Natural killer cell treated with Interleukin-12 subunit alpha and Interleukin-12 subunit beta and Interleukin-15 and Interleukin-18, amount 100 ng/mL, for 72 hours (primary cell): ENCODE measurements at regions not wholly inside any gene's neighbourhood (a gene's known extent, or its start where the extent isn't known, plus 50 kb on each side); places are given as distances from the start of the nearest gene placed in this dataset.

Experiments
- ATAC-seq, 2 donors: fragments of 150-1000 bp; cut with Tn5 transposase in 1 of 2; sonication (Bioruptor Pico), chemical (Tn5 transposase) in 1 of 2; 2 replicates each; pipeline ENCODE4 v1.10.0; 2021
- DNase-seq: peaks from one replicate; pipeline ENCODE4 v3.0.0; 2022; ENCODE audit warnings: low spot score
- H3K27ac Mint-ChIP-seq, 2 donors: 1 replicate in 1 of 2; 2 replicates in 1 of 2; pipeline ENCODE4 v1.8.0; 2022; ENCODE audit warnings: mixed read lengths in 2 of 2, mild to moderate bottlenecking in 1 of 2, moderate library complexity in 1 of 2
- H3K27me3 Mint-ChIP-seq, 2 donors: 1 replicate in 1 of 2; 2 replicates in 1 of 2; pipeline ENCODE4 v1.8.0; 2022; ENCODE audit warnings: mixed read lengths in 2 of 2
- H3K36me3 Mint-ChIP-seq: one replicate; pipeline ENCODE4 v1.8.0; 2022; ENCODE audit warnings: mixed read lengths
- H3K4me1 Mint-ChIP-seq, 2 donors: 1 replicate in 1 of 2; 2 replicates in 1 of 2; pipeline ENCODE4 v1.8.0; 2022; ENCODE audit warnings: low read depth in 2 of 2, mixed read lengths in 2 of 2, mild to moderate bottlenecking in 1 of 2
- H3K4me3 Mint-ChIP-seq: one replicate; pipeline ENCODE4 v1.8.0; 2022; ENCODE audit warnings: mixed read lengths
- H3K9me3 Mint-ChIP-seq: 2 replicates; pipeline ENCODE4 v1.8.0; 2022; ENCODE audit warnings: mixed read lengths

DNA sequence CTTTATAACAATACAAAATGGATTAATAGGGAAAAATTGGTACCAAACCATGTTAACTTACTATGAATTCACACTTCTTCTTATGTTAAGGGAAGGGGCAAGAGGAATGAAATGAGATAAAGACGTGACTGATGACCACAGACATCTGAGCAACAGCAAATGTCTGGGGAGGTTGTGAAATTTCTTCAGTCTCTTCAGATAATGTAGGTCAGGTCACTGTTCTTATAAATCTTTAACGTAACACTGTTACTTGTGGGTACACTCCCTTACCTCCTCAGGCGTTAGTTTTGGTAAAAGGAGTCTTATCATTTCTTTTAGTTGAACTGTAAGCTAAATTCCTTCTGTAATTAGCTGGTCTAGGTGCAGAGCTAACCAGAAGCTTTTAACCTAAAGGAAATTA, 405.0 kb upstream of the LRFN5 start:
- Mint-ChIP-seq H3K27ac (no peak overlapping the region), H3K4me3 (no peak overlapping the region), H3K9me3 (peaks cover 8% of the 10 kb centered on the region), H3K27me3 (no peaks in the 10 kb centered on the region), H3K4me1 (no peaks in the 10 kb centered on the region), H3K36me3 (no peaks in the 10 kb centered on the region)
- DNase-seq: no peak
- ATAC-seq: no peak

DNA sequence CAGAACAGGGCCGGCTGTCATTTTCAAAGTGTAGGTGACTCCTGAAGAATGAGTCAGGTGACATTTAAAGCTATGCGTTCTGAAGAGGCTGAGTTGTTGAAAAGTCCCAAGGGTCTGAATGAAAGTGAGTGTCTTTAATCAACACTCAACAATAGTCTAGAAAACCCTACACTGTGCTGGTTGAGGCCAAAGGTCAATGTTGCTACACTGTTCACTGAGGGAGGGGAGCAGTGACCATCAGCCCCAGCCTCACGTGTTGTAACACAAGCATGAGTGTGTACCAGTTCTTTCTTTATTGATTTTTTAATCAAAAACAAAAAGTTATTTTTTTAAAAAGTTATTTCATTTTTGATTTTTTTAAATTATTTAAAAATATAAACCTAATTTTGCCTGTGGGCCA, 418.8 kb upstream of the LRFN5 start:
- Mint-ChIP-seq H3K27ac (no peak overlapping the region), H3K27me3 (no peaks in the 10 kb centered on the region), H3K4me1 (no peaks in the 10 kb centered on the region), H3K36me3 (peaks cover 10% of the 10 kb centered on the region), H3K9me3 (peaks cover 14% of the 10 kb centered on the region), H3K4me3 (no peak overlapping the region)
- DNase-seq (no peak), ATAC-seq (no peak)

DNA sequence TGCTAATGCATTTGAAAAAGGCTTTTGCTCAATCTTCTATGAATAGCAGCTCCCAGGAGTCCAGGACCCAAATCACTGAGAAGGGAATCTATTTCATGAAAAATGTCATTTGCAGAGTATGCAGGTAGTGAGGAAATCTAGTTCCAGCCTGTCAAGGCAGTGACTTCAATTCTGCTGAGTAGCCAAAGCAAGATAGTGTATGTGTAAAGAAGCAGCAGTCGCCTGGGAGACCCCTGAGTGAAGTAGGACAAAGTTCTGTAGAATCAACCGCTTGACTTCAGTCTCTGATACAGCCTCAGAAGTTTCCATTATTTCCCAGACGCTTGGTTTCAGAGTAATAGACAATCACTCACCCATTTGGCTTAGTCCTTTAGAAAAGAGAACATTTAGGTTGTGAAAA, 435.6 kb upstream of the LRFN5 start:
- no peaks in the 10 kb centered on the region for H3K27me3 Mint-ChIP-seq
- peaks cover 7% of the 10 kb centered on the region for H3K9me3 Mint-ChIP-seq
- no peak overlapping the region for H3K27ac Mint-ChIP-seq
- no peak overlapping the region for H3K4me3 Mint-ChIP-seq
- peaks cover 9% of the 10 kb centered on the region for H3K36me3 Mint-ChIP-seq
- ATAC-seq (no peak), DNase-seq (no peak)
- no peaks in the 10 kb centered on the region for H3K4me1 Mint-ChIP-seq

GRCh38 chr14:41167040-41167439, 439.6 kb upstream of the LRFN5 start:
- Mint-ChIP-seq H3K4me3 (no peak overlapping the region), H3K27ac (no peak overlapping the region), H3K27me3 (no peaks in the 10 kb centered on the region), H3K36me3 (peaks cover 4% of the 10 kb centered on the region), H3K9me3 (peaks cover 3% of the 10 kb centered on the region), H3K4me1 (no peaks in the 10 kb centered on the region)
- no peak for DNase-seq
- ATAC-seq: no peak

GRCh38 chr14:41154143-41154807, 452.4 kb upstream of the LRFN5 start:
- Mint-ChIP-seq H3K27me3 (no peaks in the 10 kb centered on the region), H3K9me3 (peaks cover 7% of the 10 kb centered on the region)
- ATAC-seq: no peak

GRCh38 chr14:41146391-41146790, 460.3 kb upstream of the LRFN5 start:
- H3K36me3 Mint-ChIP-seq: no peaks in the 10 kb centered on the region
- H3K4me1 Mint-ChIP-seq: no peaks in the 10 kb centered on the region
- no peak for DNase-seq
- ATAC-seq: no peak
- no peak overlapping the region for H3K4me3 Mint-ChIP-seq
- H3K27ac Mint-ChIP-seq: no peak overlapping the region
- no peaks in the 10 kb centered on the region for H3K27me3 Mint-ChIP-seq
- peaks cover under 1% of the 10 kb centered on the region for H3K9me3 Mint-ChIP-seq

More at GRCh38 chr14:41154143-41154807, 452.4 kb upstream of the LRFN5 start:
- Mint-ChIP-seq H3K27ac (no peak overlapping the region), H3K4me3 (no peak overlapping the region), H3K4me1 (no peaks in the 10 kb centered on the region), H3K36me3 (no peaks in the 10 kb centered on the region)
- DNase-seq: no peak

DNA sequence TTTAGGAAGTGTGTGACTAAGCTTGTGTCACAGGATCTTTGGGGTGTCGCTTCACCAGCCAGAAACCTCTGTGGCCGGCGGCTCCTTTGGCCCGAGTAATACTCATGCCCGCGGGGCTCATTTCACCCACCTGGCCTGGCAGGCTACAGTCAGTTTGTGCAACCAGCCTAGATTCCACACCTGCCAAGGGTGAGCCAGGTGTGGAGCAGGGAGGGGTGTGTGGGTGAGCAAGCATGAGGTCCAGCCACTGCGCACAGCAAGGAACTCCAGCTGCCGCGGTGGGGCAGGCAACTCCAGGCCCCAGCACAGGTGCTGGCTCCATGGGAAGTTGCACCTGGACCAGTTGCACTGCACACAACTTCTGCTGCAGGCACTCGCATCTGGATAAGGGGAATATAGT, 462.3 kb upstream of the LRFN5 start:
- no peak overlapping the region for H3K27ac Mint-ChIP-seq
- H3K9me3 Mint-ChIP-seq: no peaks in the 10 kb centered on the region
- no peaks in the 10 kb centered on the region for H3K27me3 Mint-ChIP-seq
- no peak overlapping the region for H3K4me3 Mint-ChIP-seq
- no peak for DNase-seq
- no peaks in the 10 kb centered on the region for H3K36me3 Mint-ChIP-seq
- ATAC-seq: no peak
- no peaks in the 10 kb centered on the region for H3K4me1 Mint-ChIP-seq

DNA sequence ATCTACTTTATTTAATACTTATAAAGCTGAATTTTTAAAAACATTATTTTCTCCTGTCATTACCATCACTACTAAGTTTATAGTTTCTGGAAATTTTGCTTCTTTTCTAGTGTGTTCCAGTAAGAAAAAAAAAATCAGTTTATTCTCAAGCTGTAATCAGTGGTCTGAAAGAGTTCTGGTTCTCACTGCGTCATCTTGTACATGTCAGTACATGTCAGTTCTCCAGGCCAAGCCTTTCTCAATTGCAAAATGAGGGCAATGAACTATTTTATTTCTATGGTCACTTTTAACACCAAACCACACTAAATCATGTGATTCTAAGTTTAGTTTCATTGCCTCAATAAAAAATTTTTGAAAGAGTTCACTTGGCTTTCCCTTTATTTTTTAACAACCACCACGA, 468.9 kb upstream of the LRFN5 start:
- DNase-seq (no peak), ATAC-seq (no peak)
- no peaks in the 10 kb centered on the region for H3K27me3 Mint-ChIP-seq
- no peak overlapping the region for H3K27ac Mint-ChIP-seq
- H3K4me3 Mint-ChIP-seq: no peak overlapping the region
- H3K36me3 Mint-ChIP-seq: no peaks in the 10 kb centered on the region
- no peaks in the 10 kb centered on the region for H3K4me1 Mint-ChIP-seq
- no peaks in the 10 kb centered on the region for H3K9me3 Mint-ChIP-seq

DNA sequence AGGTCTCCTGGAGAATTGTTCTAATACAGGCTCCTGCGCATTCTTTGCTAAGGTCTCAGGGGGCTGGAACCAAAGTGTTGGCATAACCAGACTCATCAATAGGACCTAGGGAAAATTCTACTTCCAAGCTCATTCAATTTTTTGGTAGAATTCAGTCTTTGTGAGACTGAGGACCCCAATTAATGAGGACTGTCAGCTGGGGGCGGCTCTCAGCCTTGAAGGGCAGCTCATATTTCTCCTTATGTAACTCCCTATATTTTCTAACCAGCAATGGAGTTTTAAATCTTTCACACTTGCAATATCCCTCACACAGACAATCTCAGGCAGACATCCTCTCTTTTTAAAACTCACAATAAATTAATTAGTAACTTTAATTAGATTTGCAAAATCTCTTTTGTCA, 476.4 kb upstream of the LRFN5 start:
- Mint-ChIP-seq H3K9me3 (peaks cover 5% of the 10 kb centered on the region), H3K27ac (no peak overlapping the region), H3K27me3 (no peaks in the 10 kb centered on the region), H3K36me3 (no peaks in the 10 kb centered on the region), H3K4me1 (no peaks in the 10 kb centered on the region), H3K4me3 (no peak overlapping the region)
- ATAC-seq (no peak), DNase-seq (no peak)

- no peak for DNase-seq
- no peaks in the 10 kb centered on the region for H3K36me3 Mint-ChIP-seq
- no peak overlapping the region for H3K4me3 Mint-ChIP-seq
- no peak for ATAC-seq
- no peaks in the 10 kb centered on the region for H3K27me3 Mint-ChIP-seq
- H3K9me3 Mint-ChIP-seq: peaks cover 14% of the 10 kb centered on the region
- H3K4me1 Mint-ChIP-seq: no peaks in the 10 kb centered on the region
- H3K27ac Mint-ChIP-seq: no peak overlapping the region
Observed at GRCh38 chr14:41120402-41120801, 486.3 kb upstream of the LRFN5 start.

GRCh38 chr14:41096131-41096530, 510.5 kb upstream of the LRFN5 start:
- no peak overlapping the region for H3K4me3 Mint-ChIP-seq
- DNase-seq (no peak), ATAC-seq (no peak)
- H3K27me3 Mint-ChIP-seq: no peaks in the 10 kb centered on the region
- peaks cover 5% of the 10 kb centered on the region for H3K36me3 Mint-ChIP-seq
- no peak overlapping the region for H3K27ac Mint-ChIP-seq
- peaks cover 6% of the 10 kb centered on the region for H3K9me3 Mint-ChIP-seq
- no peaks in the 10 kb centered on the region for H3K4me1 Mint-ChIP-seq

DNA sequence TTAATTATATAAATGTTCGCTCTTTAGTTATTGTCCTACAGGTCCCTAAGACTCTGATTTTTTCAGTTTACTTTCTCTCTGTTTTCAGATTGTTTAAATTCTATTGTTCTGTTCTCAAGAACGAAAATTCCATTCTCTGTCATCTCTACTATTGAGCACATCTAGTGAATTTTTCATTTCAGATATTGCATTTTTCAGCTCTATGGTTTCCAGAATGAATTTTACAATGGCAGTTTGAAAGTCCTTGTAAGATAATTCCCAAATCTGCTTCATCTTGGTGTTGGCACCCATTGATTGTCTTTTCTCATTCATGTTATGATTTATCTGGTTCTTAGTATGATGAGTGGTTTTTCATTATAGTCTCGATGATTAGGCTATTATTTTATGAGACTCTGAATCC, 519.6 kb upstream of the LRFN5 start:
- Mint-ChIP-seq H3K27ac (no peak overlapping the region), H3K9me3 (peaks cover 16% of the 10 kb centered on the region), H3K4me3 (no peak overlapping the region), H3K27me3 (no peaks in the 10 kb centered on the region), H3K4me1 (no peaks in the 10 kb centered on the region), H3K36me3 (peaks cover 8% of the 10 kb centered on the region)
- DNase-seq (no peak), ATAC-seq (no peak)

DNA sequence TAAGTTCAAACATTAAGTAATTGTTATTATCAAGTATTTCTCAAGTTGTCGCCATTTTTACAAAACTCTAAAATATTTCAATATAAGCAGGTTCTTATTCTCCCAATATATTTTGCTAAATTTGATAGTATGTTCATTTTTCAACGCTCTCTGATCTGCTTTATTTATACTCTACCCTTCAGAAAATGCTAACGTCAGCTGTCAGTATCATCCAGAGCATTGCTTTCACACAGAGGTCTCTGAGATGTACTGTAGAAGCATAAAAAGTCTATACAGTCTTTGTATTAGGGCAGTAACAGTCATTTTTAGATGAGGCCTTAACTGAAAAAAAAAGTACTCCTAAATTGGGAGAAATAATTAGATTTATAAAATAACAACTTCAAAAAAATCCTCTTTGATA, 533.1 kb upstream of the LRFN5 start:
- Mint-ChIP-seq H3K36me3 (no peaks in the 10 kb centered on the region), H3K4me1 (no peaks in the 10 kb centered on the region), H3K27ac (no peak overlapping the region), H3K27me3 (no peaks in the 10 kb centered on the region), H3K9me3 (peaks cover 11% of the 10 kb centered on the region), H3K4me3 (no peak overlapping the region)
- ATAC-seq: no peak
- no peak for DNase-seq

DNA sequence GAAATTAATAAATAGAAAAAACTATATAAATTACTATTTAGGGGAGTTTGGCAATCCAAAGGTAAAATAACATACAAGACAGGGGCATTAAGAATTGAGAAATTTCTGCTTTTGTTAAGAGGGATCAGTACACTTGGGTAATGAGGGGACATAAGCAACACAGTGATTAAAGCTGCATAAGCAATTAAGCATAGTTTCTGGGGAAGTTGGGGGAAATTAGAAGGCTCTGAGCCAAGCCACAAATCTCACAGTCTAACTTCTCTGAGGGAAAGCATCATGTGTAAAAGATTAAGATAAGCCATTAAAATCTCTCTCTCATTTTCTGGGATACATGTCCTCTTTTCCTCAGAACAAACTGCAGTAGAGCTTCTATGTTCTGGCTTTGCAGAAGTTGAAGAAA, 533.9 kb upstream of the LRFN5 start:
- ATAC-seq (no peak), DNase-seq (no peak)
- no peaks in the 10 kb centered on the region for H3K36me3 Mint-ChIP-seq
- H3K9me3 Mint-ChIP-seq: peaks cover 16% of the 10 kb centered on the region
- no peak overlapping the region for H3K27ac Mint-ChIP-seq
- no peaks in the 10 kb centered on the region for H3K4me1 Mint-ChIP-seq
- no peaks in the 10 kb centered on the region for H3K27me3 Mint-ChIP-seq
- no peak overlapping the region for H3K4me3 Mint-ChIP-seq

- DNase-seq (no peak), ATAC-seq (no peak)
- Mint-ChIP-seq H3K4me3 (no peak overlapping the region), H3K27me3 (no peaks in the 10 kb centered on the region), H3K36me3 (no peaks in the 10 kb centered on the region), H3K27ac (no peak overlapping the region), H3K4me1 (no peaks in the 10 kb centered on the region), H3K9me3 (peaks cover 16% of the 10 kb centered on the region)
Observed at GRCh38 chr14:41071351-41071750, 535.3 kb upstream of the LRFN5 start.
